ENCODE measurements at regions not wholly inside any gene's neighbourhood (a gene's known extent, or its start where the extent isn't known, plus 50 kb on each side); places are given as distances from the start of the nearest gene placed in this dataset.

DNA sequence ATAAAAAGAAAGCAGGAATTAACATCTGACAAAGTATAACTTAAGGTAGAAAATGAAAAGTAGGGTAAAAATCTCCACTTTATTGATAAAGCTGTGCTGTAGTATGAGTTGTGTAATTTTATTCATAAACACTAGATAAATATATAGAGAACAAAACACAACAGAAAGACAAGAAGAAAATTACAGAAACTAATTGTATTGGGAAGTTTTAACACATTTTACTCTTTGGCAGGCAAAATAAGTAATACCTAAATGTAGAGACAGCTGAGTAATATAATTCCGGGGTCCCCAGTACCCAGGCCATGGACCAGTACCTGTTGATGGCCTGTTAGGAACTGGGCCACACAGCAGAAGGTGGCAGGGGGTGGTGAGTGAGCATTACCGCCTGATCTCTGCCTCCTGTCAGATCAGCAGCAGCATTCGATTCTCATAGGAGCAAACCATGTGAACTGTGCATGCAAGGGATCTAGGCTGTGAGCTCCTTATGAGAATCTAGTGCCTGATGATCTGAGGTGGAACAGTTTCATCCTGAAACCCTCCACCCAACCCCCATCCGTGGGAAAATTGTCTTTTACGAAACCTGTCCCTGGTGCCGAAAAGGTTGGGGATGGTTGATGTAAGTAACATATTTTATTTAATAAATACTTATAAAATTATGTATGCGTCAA is 84.4 kb upstream of the ETV6 start:
- Histone ChIP-seq H4K5ac (ENCODE audit: insufficient read length, low read depth, low read length) (no peak overlapping the region), H2BK20ac (ENCODE audit: low read depth, low read length, poor library complexity, severe bottlenecking) (no peak overlapping the region), H3K27me3 (ENCODE audit: insufficient read depth, low read length) (no peaks in the 10 kb centered on the region), H3K27ac (ENCODE audit: insufficient read length, low read depth, low read length) (no peak overlapping the region), H3T11ph (ENCODE audit: low read length) (no peak overlapping the region), H3K9me3 (ENCODE audit: control insufficient read depth, low read depth, low read length) (no peaks in the 10 kb centered on the region), H2BK12ac (ENCODE audit: insufficient read length, low read depth, low read length) (no peak overlapping the region), H2BK120ac (ENCODE audit: low read depth, low read length, poor library complexity, severe bottlenecking) (no peak overlapping the region), H3K4ac (ENCODE audit: low read depth, low read length) (no peak overlapping the region), H4K8ac (replicated peaks; ENCODE audit: insufficient read length, low read depth, low read length) (no peak overlapping the region), H3K18ac (ENCODE audit: insufficient read length, low read depth, low read length) (no peak overlapping the region), H4K20me1 (ENCODE audit: control insufficient read depth, insufficient read depth, insufficient read length) (no peaks in the 10 kb centered on the region), H3K79me2 (ENCODE audit: insufficient read depth, low read length) (no peaks in the 10 kb centered on the region), H3K4me2 (ENCODE audit: insufficient read depth, insufficient read length, low read length) (no peak overlapping the region), H3K4me1 (ENCODE audit: insufficient read depth, low read length) (no peaks in the 10 kb centered on the region), H3K79me1 (ENCODE audit: insufficient read depth, low read depth, low read length, poor library complexity, severe bottlenecking) (no peaks in the 10 kb centered on the region), H2BK5ac (ENCODE audit: insufficient read length, low read length) (no peak overlapping the region), H3K9ac (ENCODE audit: extremely low read depth, insufficient read length, low read length) (no peak overlapping the region), H2AFZ (ENCODE audit: low read length) (no peak overlapping the region), H4K91ac (ENCODE audit: insufficient read length, low read depth, low read length) (no peak overlapping the region), H3K14ac (ENCODE audit: insufficient read depth, low read length) (no peak overlapping the region), H3K56ac (ENCODE audit: insufficient read length, low read depth, low read length) (no peak overlapping the region), H3K23me2 (ENCODE audit: insufficient read length, low read depth, low read length, poor library complexity, severe bottlenecking) (no peaks in the 10 kb centered on the region), H2AK5ac (ENCODE audit: insufficient read length, low read length) (no peak overlapping the region), H3K23ac (ENCODE audit: insufficient read length, low read depth, low read length) (no peak overlapping the region), H2BK15ac (ENCODE audit: low read depth, low read length) (no peak overlapping the region)
- H3K9me3 Mint-ChIP-seq, result peaks cover 3 to 4% of the 10 kb centered on the region in 2 experiments; a peak in 4 of 5 replicates
- WGBS (ENCODE audit: extremely low coverage, insufficient read length, low lambda C conversion rate), result no CpG with 5 or more reads among the region's 7 CpGs
- no peak overlapping the region for H3K4me3 Mint-ChIP-seq
- DNase-seq, result no peak
- H3K27ac Mint-ChIP-seq, result peak overlapping the region in 1 of 3 experiments; percentile 72; a peak in 1 of 7 replicates
- peaks cover 0 to 7% of the 10 kb centered on the region in 2 experiments; a peak in 1 of 4 replicates for H3K4me1 Mint-ChIP-seq
- no peaks in the 10 kb centered on the region for H3K27me3 Mint-ChIP-seq (ENCODE audit: low read depth)
- TF ChIP-seq, protein P1, sequence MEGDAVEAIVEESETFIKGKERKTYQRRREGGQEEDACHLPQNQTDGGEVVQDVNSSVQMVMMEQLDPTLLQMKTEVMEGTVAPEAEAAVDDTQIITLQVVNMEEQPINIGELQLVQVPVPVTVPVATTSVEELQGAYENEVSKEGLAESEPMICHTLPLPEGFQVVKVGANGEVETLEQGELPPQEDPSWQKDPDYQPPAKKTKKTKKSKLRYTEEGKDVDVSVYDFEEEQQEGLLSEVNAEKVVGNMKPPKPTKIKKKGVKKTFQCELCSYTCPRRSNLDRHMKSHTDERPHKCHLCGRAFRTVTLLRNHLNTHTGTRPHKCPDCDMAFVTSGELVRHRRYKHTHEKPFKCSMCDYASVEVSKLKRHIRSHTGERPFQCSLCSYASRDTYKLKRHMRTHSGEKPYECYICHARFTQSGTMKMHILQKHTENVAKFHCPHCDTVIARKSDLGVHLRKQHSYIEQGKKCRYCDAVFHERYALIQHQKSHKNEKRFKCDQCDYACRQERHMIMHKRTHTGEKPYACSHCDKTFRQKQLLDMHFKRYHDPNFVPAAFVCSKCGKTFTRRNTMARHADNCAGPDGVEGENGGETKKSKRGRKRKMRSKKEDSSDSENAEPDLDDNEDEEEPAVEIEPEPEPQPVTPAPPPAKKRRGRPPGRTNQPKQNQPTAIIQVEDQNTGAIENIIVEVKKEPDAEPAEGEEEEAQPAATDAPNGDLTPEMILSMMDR (conservative IDR thresholded peaks at IDR 0.05), result no peak
- peaks cover 0 to 4% (median 0%) of the 10 kb centered on the region in 3 experiments; a peak in 1 of 7 replicates for H3K36me3 Mint-ChIP-seq (ENCODE audit: insufficient read depth in 1 of 3, low read depth in 3 of 3)
